ENCODE measurements at regions not wholly inside any gene's neighbourhood (a gene's known extent, or its start where the extent isn't known, plus 50 kb on each side); places are given as distances from the start of the nearest gene placed in this dataset.

- no peak for ATAC-seq
- TF ChIP-seq CTCF (IDR thresholded peaks at IDR 0.05): no peak
- 62 to 74% methylated on average over 2 of the region's 2 CpGs for WGBS, 2 donors
- no peaks in the 10 kb centered on the region for H3K27me3 ChIP-seq
- H3K4me3 ChIP-seq: no peak overlapping the region
- no peak overlapping the region for H3K27ac ChIP-seq
- DNase-seq: no peak
- H3K36me3 ChIP-seq: no peaks in the 10 kb centered on the region
- no peaks in the 10 kb centered on the region for H3K4me1 ChIP-seq
- intact Hi-C loops (cut with DNase I): no loop called here
- peaks cover 0 to 40% (median 0%) of the 10 kb centered on the region in 11 donors for H3K9me3 ChIP-seq
Measured at GRCh38 chr13:68522184-68522583, 1292.0 kb upstream of the PCDH9 start.

GRCh38 chr13:68509734-68510621 is 1279.8 kb upstream of the PCDH9 start:
- ATAC-seq: no peak
- intact Hi-C loops (cut with DNase I): no loop called here
- 78 to 84% methylated on average over 4 of the region's 4 CpGs for WGBS, 2 donors

GRCh38 chr13:68506888-68507551 is 1276.9 kb upstream of the PCDH9 start:
- Histone ChIP-seq H3K9me3 (no peaks in the 10 kb centered on the region), H3K4me3 (no peak overlapping the region), H3K27me3 (no peaks in the 10 kb centered on the region), H3K4me1 (no peaks in the 10 kb centered on the region), H3K36me3 (no peaks in the 10 kb centered on the region), H3K27ac (no peak overlapping the region)
- ATAC-seq (no peak), DNase-seq (no peak)
- WGBS, 2 donors: 66% methylated on average over 8 of the region's 8 CpGs
- no peak for TF ChIP-seq CTCF (IDR thresholded peaks at IDR 0.05)
- intact Hi-C loops (cut with DNase I): no loop called here

More at GRCh38 chr13:68509734-68510621, 1279.8 kb upstream of the PCDH9 start:
- H3K27ac ChIP-seq: no peak overlapping the region
- no peaks in the 10 kb centered on the region for H3K27me3 ChIP-seq
- DNase-seq: no peak
- H3K36me3 ChIP-seq: no peaks in the 10 kb centered on the region
- H3K4me1 ChIP-seq: no peaks in the 10 kb centered on the region
- no peak for TF ChIP-seq CTCF (IDR thresholded peaks at IDR 0.05)
- no peaks in the 10 kb centered on the region for H3K9me3 ChIP-seq
- no peak overlapping the region for H3K4me3 ChIP-seq

GRCh38 chr13:68490594-68490993 is 1260.5 kb upstream of the PCDH9 start:
- no peaks in the 10 kb centered on the region for H3K4me1 ChIP-seq
- 50 to 52% methylated on average over 4 of the region's 4 CpGs for WGBS, 2 donors
- H3K36me3 ChIP-seq: no peaks in the 10 kb centered on the region
- H3K9me3 ChIP-seq: peaks cover 0 to 5% (median 0%) of the 10 kb centered on the region in 11 donors
- ATAC-seq: no peak
- no peak for DNase-seq
- intact Hi-C loops (cut with DNase I): no loop called here
- H3K27ac ChIP-seq: no peak overlapping the region
- no peak for TF ChIP-seq CTCF (IDR thresholded peaks at IDR 0.05)
- no peaks in the 10 kb centered on the region for H3K27me3 ChIP-seq
- no peak overlapping the region for H3K4me3 ChIP-seq

Measured in heart right ventricle (tissue), 16 donors.